KMS-11 (cell line): ENCODE measurements at regions not wholly inside any gene's neighbourhood (a gene's known extent, or its start where the extent isn't known, plus 50 kb on each side); places are given as distances from the start of the nearest gene placed in this dataset.

Source experiments
- H2AFZ ChIP-seq: fragments of 200-600 bp; sonication (generic); 2 replicates; pipeline ENCODE4 v1.6.1; 2016; ENCODE audit warnings: antibody characterized with exemption, mixed run types, low read depth
- H3K27ac ChIP-seq: fragments of 200-600 bp; sonication (generic); 2 replicates; pipeline ENCODE4 v1.6.1; 2016; ENCODE audit warnings: mild to moderate bottlenecking, mixed run types
- H3K27me3 ChIP-seq: fragments of 200-600 bp; sonication (generic); 2 replicates; pipeline ENCODE4 v1.6.1; 2017; ENCODE audit warnings: mild to moderate bottlenecking, low read depth, mixed run types, moderate library complexity; ENCODE audit not compliant: insufficient read depth
- H3K36me3 ChIP-seq: fragments of 200-600 bp; sonication (generic); 2 replicates; pipeline ENCODE4 v1.6.1; 2017; ENCODE audit warnings: mild to moderate bottlenecking, mixed run types; ENCODE audit not compliant: insufficient read depth
- H3K4me1 ChIP-seq: fragments of 200-600 bp; sonication (generic); 2 replicates; pipeline ENCODE4 v1.6.1; 2016; ENCODE audit warnings: mild to moderate bottlenecking, low read depth, mixed run types; ENCODE audit not compliant: poor library complexity, severe bottlenecking
- H3K4me2 ChIP-seq: fragments of 200-600 bp; sonication (generic); 2 replicates; pipeline ENCODE4 v1.7.0; 2016; ENCODE audit warnings: mild to moderate bottlenecking, mixed run types
- H3K4me3 ChIP-seq: fragments of 200-600 bp; sonication (generic); IDR thresholded peaks from 2 replicates; pipeline ENCODE4 v1.6.1; 2017; ENCODE audit warnings: low read depth, low read length, mixed read lengths; ENCODE audit not compliant: insufficient read depth
- H3K79me2 ChIP-seq: fragments of 200-600 bp; sonication (generic); 2 replicates; pipeline ENCODE4 v1.6.1; 2016; ENCODE audit warnings: low read depth, mixed run types; ENCODE audit not compliant: insufficient read depth
- H3K9ac ChIP-seq: fragments of 200-600 bp; sonication (generic); 2 replicates; pipeline ENCODE4 v1.6.1; 2016; ENCODE audit warnings: mild to moderate bottlenecking, mixed run types
- H4K20me1 ChIP-seq: fragments of 200-600 bp; sonication (generic); 2 replicates; pipeline ENCODE4 v1.6.1; 2016; ENCODE audit warnings: mild to moderate bottlenecking, mixed run types; ENCODE audit not compliant: insufficient read depth
- TF ChIP-seq, protein P1 (sequence below): fragments of 200-600 bp; sonication (generic); conservative IDR thresholded peaks from 2 replicates; pipeline ENCODE4 v1.6.1; 2017; ENCODE audit warnings: low read depth, mild to moderate bottlenecking, antibody characterized with exemption, low read length, moderate library complexity, mixed read lengths

- Histone ChIP-seq H3K27me3 (no peaks in the 10 kb centered on the region), H2AFZ (no peak overlapping the region), H3K4me3 (no peak overlapping the region), H4K20me1 (no peaks in the 10 kb centered on the region), H3K4me2 (no peak overlapping the region), H3K79me2 (no peaks in the 10 kb centered on the region), H3K4me1 (no peaks in the 10 kb centered on the region), H3K27ac (no peak overlapping the region), H3K36me3 (no peaks in the 10 kb centered on the region), H3K9ac (no peak overlapping the region)
- TF ChIP-seq, protein P1, sequence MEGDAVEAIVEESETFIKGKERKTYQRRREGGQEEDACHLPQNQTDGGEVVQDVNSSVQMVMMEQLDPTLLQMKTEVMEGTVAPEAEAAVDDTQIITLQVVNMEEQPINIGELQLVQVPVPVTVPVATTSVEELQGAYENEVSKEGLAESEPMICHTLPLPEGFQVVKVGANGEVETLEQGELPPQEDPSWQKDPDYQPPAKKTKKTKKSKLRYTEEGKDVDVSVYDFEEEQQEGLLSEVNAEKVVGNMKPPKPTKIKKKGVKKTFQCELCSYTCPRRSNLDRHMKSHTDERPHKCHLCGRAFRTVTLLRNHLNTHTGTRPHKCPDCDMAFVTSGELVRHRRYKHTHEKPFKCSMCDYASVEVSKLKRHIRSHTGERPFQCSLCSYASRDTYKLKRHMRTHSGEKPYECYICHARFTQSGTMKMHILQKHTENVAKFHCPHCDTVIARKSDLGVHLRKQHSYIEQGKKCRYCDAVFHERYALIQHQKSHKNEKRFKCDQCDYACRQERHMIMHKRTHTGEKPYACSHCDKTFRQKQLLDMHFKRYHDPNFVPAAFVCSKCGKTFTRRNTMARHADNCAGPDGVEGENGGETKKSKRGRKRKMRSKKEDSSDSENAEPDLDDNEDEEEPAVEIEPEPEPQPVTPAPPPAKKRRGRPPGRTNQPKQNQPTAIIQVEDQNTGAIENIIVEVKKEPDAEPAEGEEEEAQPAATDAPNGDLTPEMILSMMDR: no peak
Measured at GRCh38 chr12:78599366-78599765, 265.2 kb upstream of the SYT1 start.

DNA sequence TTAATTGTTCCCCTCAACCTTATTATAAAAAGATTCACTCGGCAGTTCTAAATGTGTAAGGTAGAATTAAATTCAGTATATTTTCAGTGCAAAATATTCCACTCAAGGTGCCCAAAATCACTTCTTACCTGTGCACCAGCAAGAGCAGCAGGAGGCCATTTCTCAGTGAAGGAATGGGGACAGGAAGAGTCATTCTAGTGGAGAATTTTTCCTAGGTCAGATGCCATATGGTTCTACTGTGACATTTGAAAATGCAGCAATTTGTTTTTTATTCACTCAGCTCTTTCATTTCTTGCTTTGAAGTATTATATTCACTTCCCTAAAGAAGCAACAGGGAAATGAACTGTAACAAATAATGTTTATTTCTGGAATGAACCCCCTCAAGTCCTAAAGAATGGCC is 264.0 kb upstream of the SYT1 start:
- H3K4me1 ChIP-seq: no peaks in the 10 kb centered on the region
- H3K4me3 ChIP-seq: no peak overlapping the region
- no peak overlapping the region for H2AFZ ChIP-seq
- H3K27me3 ChIP-seq: no peaks in the 10 kb centered on the region
- no peaks in the 10 kb centered on the region for H3K79me2 ChIP-seq
- no peaks in the 10 kb centered on the region for H3K36me3 ChIP-seq
- TF ChIP-seq, protein P1: no peak
- H3K9ac ChIP-seq: no peak overlapping the region
- H3K27ac ChIP-seq: no peak overlapping the region
- no peak overlapping the region for H3K4me2 ChIP-seq
- no peaks in the 10 kb centered on the region for H4K20me1 ChIP-seq

GRCh38 chr12:78611504-78611903 is 253.1 kb upstream of the SYT1 start:
- Histone ChIP-seq H3K79me2 (no peaks in the 10 kb centered on the region), H3K9ac (no peak overlapping the region), H3K27me3 (no peaks in the 10 kb centered on the region), H3K4me2 (no peak overlapping the region), H3K4me1 (no peaks in the 10 kb centered on the region), H2AFZ (no peak overlapping the region), H4K20me1 (no peaks in the 10 kb centered on the region), H3K27ac (no peak overlapping the region), H3K4me3 (no peak overlapping the region), H3K36me3 (no peaks in the 10 kb centered on the region)
- TF ChIP-seq, protein P1: no peak

DNA sequence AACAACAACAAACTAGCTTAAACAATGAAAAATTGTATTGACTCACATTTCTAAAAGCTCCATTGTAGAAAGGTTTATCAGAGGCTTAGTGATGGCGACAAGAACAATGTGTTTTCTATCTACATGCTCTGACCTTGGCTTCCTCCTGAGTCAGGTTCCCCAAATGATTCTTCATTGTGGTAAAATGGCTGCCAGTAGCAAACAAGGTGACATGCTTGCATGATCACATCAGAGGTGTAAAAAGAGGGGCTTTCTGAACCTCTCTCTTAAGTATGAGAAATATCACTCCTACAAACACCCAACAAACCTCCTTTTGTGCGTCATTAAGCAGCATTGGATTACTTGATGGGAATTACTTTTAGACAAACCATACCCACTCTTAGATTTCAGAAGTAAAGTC is 252.4 kb upstream of the SYT1 start:
- H4K20me1 ChIP-seq: no peaks in the 10 kb centered on the region
- H3K36me3 ChIP-seq: no peaks in the 10 kb centered on the region
- no peak overlapping the region for H3K9ac ChIP-seq
- no peak overlapping the region for H3K4me3 ChIP-seq
- H3K27ac ChIP-seq: no peak overlapping the region
- no peaks in the 10 kb centered on the region for H3K4me1 ChIP-seq
- H2AFZ ChIP-seq: no peak overlapping the region
- no peaks in the 10 kb centered on the region for H3K27me3 ChIP-seq
- TF ChIP-seq, protein P1: no peak
- H3K79me2 ChIP-seq: no peaks in the 10 kb centered on the region
- no peak overlapping the region for H3K4me2 ChIP-seq
